DOHH2 (cell line): ENCODE measurements at regions not wholly inside any gene's neighbourhood (a gene's known extent, or its start where the extent isn't known, plus 50 kb on each side); places are given as distances from the start of the nearest gene placed in this dataset.

Experiments
- CTCF ChIP-seq: fragments of 200-600 bp; sonication (generic); IDR thresholded peaks from one replicate; pipeline ENCODE4 v1.5.1; 2014; ENCODE audit warnings: antibody characterized with exemption, mild to moderate bottlenecking, low read depth, low read length; ENCODE audit not compliant: poor library complexity, severe bottlenecking
- EZH2phosphoT487 ChIP-seq: fragments of 200-600 bp; sonication (generic); IDR thresholded peaks from 2 replicates; pipeline ENCODE4 v1.6.1; 2017; ENCODE audit warnings: borderline replicate concordance, mild to moderate bottlenecking, antibody characterized with exemption, low read length, moderate library complexity, mixed read lengths

GRCh38 chr6:112912416-112913101 lies 565.4 kb downstream of the RFPL4B start:
- TF ChIP-seq CTCF (no peak), EZH2phosphoT487 (no peak)
